ENCODE measurements at regions not wholly inside any gene's neighbourhood (a gene's known extent, or its start where the extent isn't known, plus 50 kb on each side); places are given as distances from the start of the nearest gene placed in this dataset.

DNA sequence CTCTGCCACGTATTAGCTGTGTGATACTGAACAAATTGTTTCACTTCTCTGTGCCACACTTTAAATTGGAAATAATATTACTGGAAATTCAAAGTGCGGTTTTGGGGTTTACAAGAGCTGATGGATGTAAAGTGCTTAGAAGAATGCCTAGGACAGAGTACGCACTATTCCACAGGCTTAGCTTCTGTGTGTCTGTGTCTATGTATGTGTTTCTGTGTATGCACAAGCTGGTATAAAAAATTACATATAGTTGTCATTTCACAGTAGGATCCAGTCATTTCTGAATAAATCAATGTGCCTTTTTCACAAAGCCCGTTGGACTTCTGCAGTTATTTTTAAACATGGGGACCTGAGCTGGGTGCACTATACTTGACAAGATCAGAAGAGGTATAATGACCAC is 370.4 kb downstream of the TUSC7 start:
- intact Hi-C loops (cut with DNase I, micrococcal nuclease): no loop called here
- DNase-seq (no peak), ATAC-seq (no peak)
- H3K4me1 ChIP-seq (ENCODE audit: low read depth): no peaks in the 10 kb centered on the region
- no peak overlapping the region for H3K4me3 ChIP-seq
- TF ChIP-seq, protein P1, sequence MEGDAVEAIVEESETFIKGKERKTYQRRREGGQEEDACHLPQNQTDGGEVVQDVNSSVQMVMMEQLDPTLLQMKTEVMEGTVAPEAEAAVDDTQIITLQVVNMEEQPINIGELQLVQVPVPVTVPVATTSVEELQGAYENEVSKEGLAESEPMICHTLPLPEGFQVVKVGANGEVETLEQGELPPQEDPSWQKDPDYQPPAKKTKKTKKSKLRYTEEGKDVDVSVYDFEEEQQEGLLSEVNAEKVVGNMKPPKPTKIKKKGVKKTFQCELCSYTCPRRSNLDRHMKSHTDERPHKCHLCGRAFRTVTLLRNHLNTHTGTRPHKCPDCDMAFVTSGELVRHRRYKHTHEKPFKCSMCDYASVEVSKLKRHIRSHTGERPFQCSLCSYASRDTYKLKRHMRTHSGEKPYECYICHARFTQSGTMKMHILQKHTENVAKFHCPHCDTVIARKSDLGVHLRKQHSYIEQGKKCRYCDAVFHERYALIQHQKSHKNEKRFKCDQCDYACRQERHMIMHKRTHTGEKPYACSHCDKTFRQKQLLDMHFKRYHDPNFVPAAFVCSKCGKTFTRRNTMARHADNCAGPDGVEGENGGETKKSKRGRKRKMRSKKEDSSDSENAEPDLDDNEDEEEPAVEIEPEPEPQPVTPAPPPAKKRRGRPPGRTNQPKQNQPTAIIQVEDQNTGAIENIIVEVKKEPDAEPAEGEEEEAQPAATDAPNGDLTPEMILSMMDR (IDR thresholded peaks at IDR 0.05): no peak
- H3K9me3 ChIP-seq: no peaks in the 10 kb centered on the region
- H3K36me3 ChIP-seq (ENCODE audit: low read depth): no peaks in the 10 kb centered on the region

DNA sequence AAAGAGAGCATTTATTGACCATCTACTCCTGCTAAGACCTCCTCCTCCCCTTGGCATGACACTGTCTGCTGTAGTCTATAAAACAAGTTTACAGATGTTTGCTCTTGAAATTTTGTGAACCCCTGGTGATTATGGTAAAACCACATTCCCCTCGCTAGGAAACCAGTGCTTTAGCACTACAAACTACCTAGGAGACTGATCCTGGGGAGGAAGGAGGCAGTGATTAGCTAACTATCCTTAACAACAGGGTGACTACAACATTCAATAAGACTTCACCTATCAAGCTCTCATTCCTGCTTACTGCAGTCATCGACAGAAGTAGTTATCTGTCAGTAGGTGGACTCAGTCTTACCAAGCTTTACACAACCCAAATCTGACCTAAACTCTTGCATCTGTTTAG is 371.3 kb downstream of the TUSC7 start:
- intact Hi-C loops (cut with DNase I, micrococcal nuclease): no loop called here
- TF ChIP-seq, protein P1 (IDR thresholded peaks at IDR 0.05): no peak
- DNase-seq (no peak), ATAC-seq (no peak)
- no peak overlapping the region for H3K4me3 ChIP-seq
- H3K36me3 ChIP-seq (ENCODE audit: low read depth): no peaks in the 10 kb centered on the region
- no peaks in the 10 kb centered on the region for H3K4me1 ChIP-seq (ENCODE audit: low read depth)
- H3K9me3 ChIP-seq: no peaks in the 10 kb centered on the region

DNA sequence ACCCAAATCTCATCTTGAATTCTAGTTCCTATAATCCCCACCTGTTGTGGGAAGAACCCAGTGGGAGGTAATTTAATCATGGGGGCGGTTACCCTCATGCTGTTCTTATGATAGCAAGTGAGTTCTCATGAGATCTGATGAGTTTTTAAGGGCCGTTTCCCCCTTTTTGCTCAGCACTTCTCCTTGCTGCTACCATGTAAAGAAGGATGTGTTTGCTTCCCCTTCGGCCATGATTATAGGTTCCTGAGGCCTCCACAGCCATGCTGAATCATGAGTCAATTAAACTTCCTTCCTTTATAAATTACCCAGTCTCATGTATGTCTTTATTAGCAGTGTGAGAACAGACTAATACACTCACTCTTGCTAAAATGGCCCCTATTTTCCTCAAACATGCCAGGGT is 374.7 kb downstream of the TUSC7 start:
- intact Hi-C loops (cut with DNase I, micrococcal nuclease): no loop called here
- Histone ChIP-seq H3K4me3 (no peak overlapping the region), H3K4me1 (ENCODE audit: low read depth) (no peaks in the 10 kb centered on the region), H3K9me3 (no peaks in the 10 kb centered on the region), H3K36me3 (ENCODE audit: low read depth) (no peaks in the 10 kb centered on the region)
- TF ChIP-seq, protein P1 (IDR thresholded peaks at IDR 0.05): no peak
- DNase-seq (no peak), ATAC-seq (no peak)

DNA sequence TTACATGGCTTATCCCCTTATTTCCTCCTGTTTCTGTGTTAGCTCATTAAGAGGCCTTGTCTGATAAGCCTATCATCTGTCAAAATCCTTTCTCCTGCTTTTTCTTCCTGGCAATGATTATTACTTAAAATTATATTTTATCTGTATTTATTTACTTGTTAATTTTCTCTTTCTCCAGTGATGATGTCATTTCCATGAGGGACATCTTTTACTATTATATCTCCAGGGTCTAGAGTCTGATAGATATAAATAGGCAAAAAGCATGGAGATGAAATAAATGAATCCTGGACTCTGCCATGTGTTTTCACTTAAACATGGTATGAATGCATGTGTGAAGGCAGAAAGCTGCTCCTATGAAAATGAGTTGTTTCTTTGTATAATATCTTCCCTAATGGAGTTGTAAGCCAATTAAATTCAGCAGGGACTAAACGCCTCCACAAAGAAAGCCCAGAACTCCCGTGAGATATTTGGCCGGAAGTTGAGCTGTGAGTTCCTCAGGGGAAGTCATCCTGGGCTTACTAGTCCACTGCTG is 375.2 kb downstream of the TUSC7 start:
- TF ChIP-seq, protein P1 (IDR thresholded peaks at IDR 0.05): no peak
- no peak for ATAC-seq
- intact Hi-C loops (cut with DNase I, micrococcal nuclease): no loop called here

DNA sequence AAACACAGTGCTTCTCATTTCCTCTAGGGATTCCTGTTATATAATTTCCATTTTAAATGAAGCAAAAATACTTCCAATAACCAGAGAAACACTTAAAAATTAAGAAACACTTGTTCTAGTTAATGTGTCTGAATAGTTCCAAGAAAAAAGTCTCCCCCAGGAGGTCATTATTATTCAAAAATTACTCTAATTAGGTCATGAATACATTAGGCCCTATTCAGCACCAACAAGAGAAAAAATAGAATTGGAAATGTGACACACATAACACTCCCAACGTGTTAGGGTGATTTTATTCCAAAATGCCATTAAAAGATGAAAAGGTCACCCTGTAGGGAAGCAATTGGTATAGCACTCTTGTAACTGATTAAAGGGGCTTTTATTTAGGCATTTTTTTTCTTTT is 382.1 kb downstream of the TUSC7 start:
- no peak for DNase-seq
- intact Hi-C loops (cut with DNase I, micrococcal nuclease): no loop called here
- no peaks in the 10 kb centered on the region for H3K36me3 ChIP-seq (ENCODE audit: low read depth)

More for the DNA sequence above, 375.2 kb downstream of the TUSC7 start:
- H3K36me3 ChIP-seq (ENCODE audit: low read depth): no peaks in the 10 kb centered on the region
- H3K4me3 ChIP-seq: no peak overlapping the region
- no peaks in the 10 kb centered on the region for H3K9me3 ChIP-seq
- DNase-seq: no peak
- H3K4me1 ChIP-seq (ENCODE audit: low read depth): no peaks in the 10 kb centered on the region

More for the DNA sequence above, 382.1 kb downstream of the TUSC7 start:
- ATAC-seq: no peak
- TF ChIP-seq, protein P1 (IDR thresholded peaks at IDR 0.05): no peak
- Histone ChIP-seq H3K4me3 (no peak overlapping the region), H3K9me3 (no peaks in the 10 kb centered on the region), H3K4me1 (ENCODE audit: low read depth) (no peaks in the 10 kb centered on the region)
